ENCODE measurements at regions not wholly inside any gene's neighbourhood (a gene's known extent, or its start where the extent isn't known, plus 50 kb on each side); places are given as distances from the start of the nearest gene placed in this dataset.
"Not testable (repeated sequence)": the region's sequence is repeated elsewhere in the genome, so short reads cannot be mapped to it uniquely, and the experiment has no call there.

DNA sequence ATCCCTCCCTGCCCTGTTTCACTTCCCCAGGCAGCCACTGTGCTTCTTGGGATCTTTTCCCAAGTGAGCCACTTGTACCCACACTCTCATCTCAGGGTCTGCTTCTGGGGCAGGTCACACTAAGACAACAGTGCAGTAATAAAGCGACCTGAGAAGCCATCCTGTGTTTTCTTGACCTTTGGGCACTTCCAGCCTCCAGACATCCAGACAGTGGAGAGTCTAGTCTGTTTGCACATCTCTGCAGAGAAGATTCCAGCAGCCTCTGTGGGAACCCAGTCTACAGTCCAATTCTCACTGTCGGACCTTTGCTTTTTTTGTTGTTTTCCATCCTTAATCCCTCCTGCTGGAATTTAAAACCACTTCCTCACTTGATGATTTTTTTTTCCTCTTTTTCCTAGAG is 50.3 kb upstream of the ATP6AP2 start:
- H3K27ac ChIP-seq (ENCODE audit: low read length), result no peak overlapping the region
- no peaks in the 10 kb centered on the region for H4K20me1 ChIP-seq (ENCODE audit: insufficient read depth, low read length)
- no peaks in the 10 kb centered on the region for H3K9me3 ChIP-seq (ENCODE audit: insufficient read depth, low read length, severe bottlenecking)
- no peaks in the 10 kb centered on the region for H3K4me1 ChIP-seq (ENCODE audit: insufficient read depth, low read length)
- no peaks in the 10 kb centered on the region for H3K36me3 ChIP-seq (ENCODE audit: insufficient read depth, low read length)
- no peaks in the 10 kb centered on the region for H3K27me3 ChIP-seq (ENCODE audit: insufficient read depth, low read length, poor library complexity)
- no peaks in the 10 kb centered on the region for H3K79me2 ChIP-seq (ENCODE audit: insufficient read depth, low read length)
- no peak overlapping the region for H2AFZ ChIP-seq (ENCODE audit: low read depth, low read length)
- no peak for TF ChIP-seq EZH2 (IDR thresholded peaks at IDR 0.05; ENCODE audit: borderline replicate concordance, low read depth, low read length, severe bottlenecking)
- TF ChIP-seq, protein P1, sequence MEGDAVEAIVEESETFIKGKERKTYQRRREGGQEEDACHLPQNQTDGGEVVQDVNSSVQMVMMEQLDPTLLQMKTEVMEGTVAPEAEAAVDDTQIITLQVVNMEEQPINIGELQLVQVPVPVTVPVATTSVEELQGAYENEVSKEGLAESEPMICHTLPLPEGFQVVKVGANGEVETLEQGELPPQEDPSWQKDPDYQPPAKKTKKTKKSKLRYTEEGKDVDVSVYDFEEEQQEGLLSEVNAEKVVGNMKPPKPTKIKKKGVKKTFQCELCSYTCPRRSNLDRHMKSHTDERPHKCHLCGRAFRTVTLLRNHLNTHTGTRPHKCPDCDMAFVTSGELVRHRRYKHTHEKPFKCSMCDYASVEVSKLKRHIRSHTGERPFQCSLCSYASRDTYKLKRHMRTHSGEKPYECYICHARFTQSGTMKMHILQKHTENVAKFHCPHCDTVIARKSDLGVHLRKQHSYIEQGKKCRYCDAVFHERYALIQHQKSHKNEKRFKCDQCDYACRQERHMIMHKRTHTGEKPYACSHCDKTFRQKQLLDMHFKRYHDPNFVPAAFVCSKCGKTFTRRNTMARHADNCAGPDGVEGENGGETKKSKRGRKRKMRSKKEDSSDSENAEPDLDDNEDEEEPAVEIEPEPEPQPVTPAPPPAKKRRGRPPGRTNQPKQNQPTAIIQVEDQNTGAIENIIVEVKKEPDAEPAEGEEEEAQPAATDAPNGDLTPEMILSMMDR (IDR thresholded peaks at IDR 0.05; ENCODE audit: borderline replicate concordance, extremely low read depth, low read length, poor library complexity, severe bottlenecking), result no peak
- no peak overlapping the region for H3K4me3 ChIP-seq (ENCODE audit: low read depth in 1 of 2, low read length in 2 of 2)
- ATAC-seq (ENCODE audit: insufficient read depth, low read depth) (no peak), DNase-seq (no peak)
- no peak overlapping the region for H3K4me2 ChIP-seq (ENCODE audit: insufficient read depth, low read length)
- H3K9ac ChIP-seq (ENCODE audit: low read depth, low read length), result no peak overlapping the region

DNA sequence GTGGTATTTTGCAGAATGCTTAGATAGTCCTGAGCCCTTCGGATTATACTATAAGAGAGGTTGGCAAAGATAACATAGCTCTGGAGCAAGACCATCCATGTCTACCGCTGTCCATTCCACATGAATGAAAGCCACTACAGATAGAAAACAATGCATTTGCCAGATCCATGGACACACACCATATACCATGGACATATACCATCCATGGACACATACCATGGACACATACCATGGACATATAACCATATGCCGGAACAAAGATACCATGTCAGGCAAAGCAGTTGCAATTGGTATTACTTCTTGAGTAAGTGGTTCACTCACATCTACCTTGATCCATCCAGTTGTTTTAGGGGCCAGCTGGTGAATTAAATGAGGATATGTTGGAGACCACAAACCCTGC is 53.2 kb upstream of the ATP6AP2 start:
- Histone ChIP-seq H3K27ac (ENCODE audit: low read length) (no peak overlapping the region), H4K20me1 (ENCODE audit: insufficient read depth, low read length) (no peaks in the 10 kb centered on the region), H3K9ac (ENCODE audit: low read depth, low read length) (no peak overlapping the region), H2AFZ (ENCODE audit: low read depth, low read length) (no peak overlapping the region), H3K27me3 (ENCODE audit: insufficient read depth, low read length, poor library complexity) (no peaks in the 10 kb centered on the region), H3K9me3 (ENCODE audit: insufficient read depth, low read length, severe bottlenecking) (no peaks in the 10 kb centered on the region), H3K36me3 (ENCODE audit: insufficient read depth, low read length) (no peaks in the 10 kb centered on the region), H3K79me2 (ENCODE audit: insufficient read depth, low read length) (no peaks in the 10 kb centered on the region), H3K4me2 (ENCODE audit: insufficient read depth, low read length) (no peak overlapping the region), H3K4me3 (ENCODE audit: low read depth in 1 of 2, low read length in 2 of 2) (no peak overlapping the region), H3K4me1 (ENCODE audit: insufficient read depth, low read length) (no peaks in the 10 kb centered on the region)
- DNase-seq (no peak), ATAC-seq (ENCODE audit: insufficient read depth, low read depth) (no peak)
- TF ChIP-seq, protein P1 (IDR thresholded peaks at IDR 0.05; ENCODE audit: borderline replicate concordance, extremely low read depth, low read length, poor library complexity, severe bottlenecking), result no peak
- TF ChIP-seq EZH2 (IDR thresholded peaks at IDR 0.05; ENCODE audit: borderline replicate concordance, low read depth, low read length, severe bottlenecking), result no peak

DNA sequence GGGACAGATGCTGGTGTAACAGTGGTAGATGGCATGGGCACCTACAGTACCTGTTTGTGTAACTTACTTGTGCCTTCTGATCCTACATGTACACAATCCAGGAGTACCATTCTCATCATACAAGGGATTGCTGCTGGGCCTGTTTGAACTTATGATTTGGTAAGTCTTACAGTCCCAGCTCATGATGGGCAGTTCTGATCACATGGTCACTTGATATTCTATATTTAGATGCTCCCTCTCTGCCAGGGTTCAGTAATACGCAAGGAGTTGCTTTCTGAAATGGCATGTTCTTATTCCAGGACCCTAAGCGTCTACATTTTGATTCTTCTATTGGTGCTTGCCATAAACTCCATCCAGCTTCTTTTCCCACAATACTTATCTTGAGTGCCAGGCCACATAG is 54.4 kb upstream of the ATP6AP2 start:
- no peaks in the 10 kb centered on the region for H3K9me3 ChIP-seq (ENCODE audit: insufficient read depth, low read length, severe bottlenecking)
- no peaks in the 10 kb centered on the region for H3K79me2 ChIP-seq (ENCODE audit: insufficient read depth, low read length)
- no peak overlapping the region for H3K27ac ChIP-seq (ENCODE audit: low read length)
- no peak for DNase-seq
- H3K4me3 ChIP-seq (ENCODE audit: low read depth in 1 of 2, low read length in 2 of 2), result no peak overlapping the region
- TF ChIP-seq EZH2 (IDR thresholded peaks at IDR 0.05; ENCODE audit: borderline replicate concordance, low read depth, low read length, severe bottlenecking), result no peak
- TF ChIP-seq, protein P1 (IDR thresholded peaks at IDR 0.05; ENCODE audit: borderline replicate concordance, extremely low read depth, low read length, poor library complexity, severe bottlenecking), result no peak
- ATAC-seq (ENCODE audit: insufficient read depth, low read depth), result no peak
- H3K4me1 ChIP-seq (ENCODE audit: insufficient read depth, low read length), result no peaks in the 10 kb centered on the region
- no peak overlapping the region for H3K4me2 ChIP-seq (ENCODE audit: insufficient read depth, low read length)
- H4K20me1 ChIP-seq (ENCODE audit: insufficient read depth, low read length), result no peaks in the 10 kb centered on the region
- no peak overlapping the region for H2AFZ ChIP-seq (ENCODE audit: low read depth, low read length)
- H3K9ac ChIP-seq (ENCODE audit: low read depth, low read length), result no peak overlapping the region
- H3K27me3 ChIP-seq (ENCODE audit: insufficient read depth, low read length, poor library complexity), result no peaks in the 10 kb centered on the region
- no peaks in the 10 kb centered on the region for H3K36me3 ChIP-seq (ENCODE audit: insufficient read depth, low read length)

DNA sequence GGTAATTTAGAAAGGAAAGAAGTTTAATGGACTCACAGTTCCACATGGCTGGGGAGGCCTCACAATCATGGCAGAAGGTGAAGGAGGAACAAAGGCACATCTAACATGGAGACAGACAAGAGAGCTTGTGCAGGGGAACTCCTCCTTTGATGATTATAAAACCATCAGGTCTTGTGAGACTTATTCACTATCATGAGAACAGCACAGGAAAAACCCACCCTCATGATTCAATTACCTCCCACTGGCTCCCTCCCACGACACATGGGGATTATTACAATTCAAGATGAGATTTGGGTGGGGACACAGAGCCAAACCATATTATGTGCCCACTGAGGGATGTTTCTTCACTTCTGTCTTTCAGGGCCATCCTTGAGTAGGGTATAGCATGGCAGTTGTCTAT is 54.9 kb upstream of the ATP6AP2 start:
- DNase-seq; H3K36me3 ChIP-seq (ENCODE audit: insufficient read depth, low read length); H2AFZ ChIP-seq (ENCODE audit: low read depth, low read length); H3K4me2 ChIP-seq (ENCODE audit: insufficient read depth, low read length); H3K27ac ChIP-seq (ENCODE audit: low read length); H3K4me1 ChIP-seq (ENCODE audit: insufficient read depth, low read length); H3K9ac ChIP-seq (ENCODE audit: low read depth, low read length); ATAC-seq (ENCODE audit: insufficient read depth, low read depth); H4K20me1 ChIP-seq (ENCODE audit: insufficient read depth, low read length); H3K27me3 ChIP-seq (ENCODE audit: insufficient read depth, low read length, poor library complexity); H3K4me3 ChIP-seq (ENCODE audit: low read depth in 1 of 2, low read length in 2 of 2); H3K79me2 ChIP-seq (ENCODE audit: insufficient read depth, low read length); H3K9me3 ChIP-seq (ENCODE audit: insufficient read depth, low read length, severe bottlenecking): not testable (repeated sequence)
